Type B pancreatic cell (in vitro differentiated cells): ENCODE measurements at regions not wholly inside any gene's neighbourhood (a gene's known extent, or its start where the extent isn't known, plus 50 kb on each side); places are given as distances from the start of the nearest gene placed in this dataset.

ENCODE experiments used
- DNase-seq: peaks from one replicate; pipeline ENCODE4 v3.0.0; 2021; ENCODE audit warnings: mixed read lengths; ENCODE audit not compliant: unreplicated experiment; ENCODE audit errors: extremely low spot score
- H3K27ac Mint-ChIP-seq: 2 replicates; pipeline ENCODE4 v1.8.0; 2021; ENCODE audit warnings: mild to moderate bottlenecking, mixed read lengths
- H3K27me3 Mint-ChIP-seq: 2 replicates; pipeline ENCODE4 v1.8.0; 2021; ENCODE audit warnings: mixed read lengths
- H3K36me3 Mint-ChIP-seq: 2 replicates; pipeline ENCODE4 v1.8.0; 2021; ENCODE audit warnings: mixed read lengths
- H3K4me1 Mint-ChIP-seq: one replicate; pipeline ENCODE4 v1.8.0; 2021; ENCODE audit warnings: mixed read lengths; ENCODE audit not compliant: unreplicated experiment
- H3K4me3 Mint-ChIP-seq: 2 replicates; pipeline ENCODE4 v1.8.0; 2021; ENCODE audit warnings: mild to moderate bottlenecking, mixed read lengths
- H3K9me3 Mint-ChIP-seq: 2 replicates; pipeline ENCODE4 v1.8.0; 2021; ENCODE audit warnings: mixed read lengths
- CTCF ChIP-seq: fragments of 200-600 bp; sonication (generic); conservative IDR thresholded peaks from 2 replicates; pipeline ENCODE4 v1.5.0; 2021; ENCODE audit warnings: antibody characterized with exemption, mild to moderate bottlenecking

- Mint-ChIP-seq H3K27ac (no peak overlapping the region), H3K9me3 (peaks cover 11% of the 10 kb centered on the region), H3K36me3 (peaks cover 9% of the 10 kb centered on the region), H3K4me3 (no peak overlapping the region), H3K27me3 (peaks cover 2% of the 10 kb centered on the region), H3K4me1 (no peaks in the 10 kb centered on the region)
- TF ChIP-seq CTCF = no peak
- DNase-seq = no peak
Observed at GRCh38 chr2:236803621-236804020, 234.0 kb downstream of the ACKR3 start.

GRCh38 chr2:236805800-236806531 is 236.3 kb downstream of the ACKR3 start:
- H3K9me3 Mint-ChIP-seq = peaks cover 9% of the 10 kb centered on the region

DNA sequence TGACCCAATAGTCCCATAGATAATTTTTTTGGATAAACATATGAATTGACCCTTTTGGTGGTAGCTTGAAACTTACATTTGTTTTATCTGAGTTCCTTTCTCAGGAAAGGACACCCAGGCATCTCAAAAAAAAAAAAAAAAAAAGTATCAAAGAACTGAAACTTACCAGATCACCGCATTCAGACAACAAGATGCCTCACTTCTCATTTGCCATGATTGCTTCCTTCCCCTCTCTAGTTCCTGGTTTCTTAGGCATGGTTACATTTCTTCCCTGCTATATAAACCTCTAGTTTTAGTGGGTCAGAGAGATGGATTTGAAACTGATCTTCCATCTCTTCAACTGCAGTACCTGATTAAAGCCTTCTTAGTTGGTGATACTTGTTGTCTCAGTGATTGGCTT is 240.1 kb downstream of the ACKR3 start:
- Mint-ChIP-seq H3K9me3 (peaks cover 6% of the 10 kb centered on the region), H3K27ac (no peak overlapping the region), H3K36me3 (peaks cover 12% of the 10 kb centered on the region), H3K27me3 (no peaks in the 10 kb centered on the region), H3K4me3 (no peak overlapping the region), H3K4me1 (peaks cover 17% of the 10 kb centered on the region)
- TF ChIP-seq CTCF = no peak
- no peak for DNase-seq

More at GRCh38 chr2:236805800-236806531, 236.3 kb downstream of the ACKR3 start:
- Mint-ChIP-seq H3K36me3 (peaks cover 12% of the 10 kb centered on the region), H3K27ac (no peak overlapping the region), H3K27me3 (peaks cover 2% of the 10 kb centered on the region), H3K4me3 (no peak overlapping the region), H3K4me1 (no peaks in the 10 kb centered on the region)
- no peak for TF ChIP-seq CTCF
- no peak for DNase-seq

GRCh38 chr2:236811062-236811656 is 241.5 kb downstream of the ACKR3 start:
- no peak for DNase-seq
- TF ChIP-seq CTCF = no peak
- peaks cover 6% of the 10 kb centered on the region for H3K9me3 Mint-ChIP-seq
- H3K27ac Mint-ChIP-seq = no peak overlapping the region
- peaks cover 20% of the 10 kb centered on the region for H3K4me1 Mint-ChIP-seq
- H3K27me3 Mint-ChIP-seq = no peaks in the 10 kb centered on the region
- peaks cover 10% of the 10 kb centered on the region for H3K36me3 Mint-ChIP-seq
- no peak overlapping the region for H3K4me3 Mint-ChIP-seq

DNA sequence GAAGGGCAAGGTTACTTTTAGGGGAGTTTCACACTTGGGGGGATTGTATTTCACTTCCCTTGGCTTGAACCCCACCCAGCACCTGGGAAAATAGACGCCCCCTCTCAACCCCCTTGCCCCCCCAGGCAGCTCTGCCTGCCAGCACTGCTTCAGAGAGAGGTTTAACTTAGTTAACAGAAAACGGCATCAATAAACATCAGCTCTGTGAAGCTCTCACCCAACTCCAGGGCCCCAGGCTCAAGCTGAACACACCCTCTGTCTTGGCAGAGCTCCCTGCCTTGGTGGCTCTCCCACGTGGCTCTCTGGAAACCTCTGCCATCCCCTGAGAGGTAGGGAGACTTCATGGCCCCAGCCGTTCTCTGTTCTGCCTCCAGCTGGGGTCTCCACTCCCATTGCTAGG is 244.1 kb downstream of the ACKR3 start:
- peaks cover 6% of the 10 kb centered on the region for H3K9me3 Mint-ChIP-seq
- DNase-seq = no peak

More for the DNA sequence above, 244.1 kb downstream of the ACKR3 start:
- no peak for TF ChIP-seq CTCF
- H3K27me3 Mint-ChIP-seq = peaks cover 3% of the 10 kb centered on the region
- peaks cover 24% of the 10 kb centered on the region for H3K4me1 Mint-ChIP-seq
- H3K36me3 Mint-ChIP-seq = peaks cover 1% of the 10 kb centered on the region
- peak overlapping the region; percentile 65 for H3K27ac Mint-ChIP-seq
- H3K4me3 Mint-ChIP-seq = no peak overlapping the region
